AML-193 (cell line): ENCODE measurements at regions not wholly inside any gene's neighbourhood (a gene's known extent, or its start where the extent isn't known, plus 50 kb on each side); places are given as distances from the start of the nearest gene placed in this dataset.

ENCODE experiments used
- DNase-seq, 2 experiments: peaks; one replicate each; lab custom pipeline; 2025; lab: John Stamatoyannopoulos, UW

- no peak for DNase-seq
Measured at GRCh38 chr4:146998157-146998556, 52.5 kb upstream of the TTC29 start.

GRCh38 chr4:147003956-147004809, 58.5 kb upstream of the TTC29 start:
- no peak for DNase-seq

GRCh38 chr4:147006229-147006628, 60.6 kb upstream of the TTC29 start:
- no peak for DNase-seq

- DNase-seq = no peak
Measured at GRCh38 chr4:147009875-147010274, 64.2 kb upstream of the TTC29 start.

- no peak for DNase-seq
Measured at GRCh38 chr4:147011411-147011810, 65.7 kb upstream of the TTC29 start.

- no peak for DNase-seq
Measured at GRCh38 chr4:147012059-147012707, 66.5 kb upstream of the TTC29 start.

- no peak for DNase-seq
Measured at GRCh38 chr4:147014946-147015345, 69.3 kb upstream of the TTC29 start.

GRCh38 chr4:147015491-147015890, 69.8 kb upstream of the TTC29 start:
- no peak for DNase-seq

- DNase-seq = no peak
Measured at GRCh38 chr4:147017081-147017480, 71.4 kb upstream of the TTC29 start.

- DNase-seq = peak; percentile 10 to 29
Measured at GRCh38 chr4:147019091-147019490, 73.4 kb upstream of the TTC29 start.

- DNase-seq = no peak
Measured at GRCh38 chr4:147020456-147020855, 74.8 kb upstream of the TTC29 start.

- no peak for DNase-seq
Measured at GRCh38 chr4:147025042-147025441, 79.4 kb upstream of the TTC29 start.

GRCh38 chr4:147029296-147029695, 83.6 kb upstream of the TTC29 start:
- no peak for DNase-seq

- DNase-seq = no peak
Measured at GRCh38 chr4:147034372-147034771, 88.7 kb upstream of the TTC29 start.

- no peak for DNase-seq
Measured at GRCh38 chr4:147037069-147037468, 91.4 kb upstream of the TTC29 start.

- DNase-seq = no peak
Measured at GRCh38 chr4:147039976-147040575, 94.4 kb upstream of the TTC29 start.

- no peak for DNase-seq
Measured at GRCh38 chr4:147040874-147041273, 95.2 kb upstream of the TTC29 start.

GRCh38 chr4:147041376-147041775, 95.7 kb upstream of the TTC29 start:
- no peak for DNase-seq

GRCh38 chr4:147042046-147042445, 96.4 kb upstream of the TTC29 start:
- DNase-seq = no peak

- no peak for DNase-seq
Measured at GRCh38 chr4:147044241-147044640, 98.6 kb upstream of the TTC29 start.

- no peak for DNase-seq
Measured at GRCh38 chr4:147049946-147050345, 104.3 kb upstream of the TTC29 start.

- DNase-seq = no peak
Measured at GRCh38 chr4:147050356-147050765, 104.7 kb upstream of the TTC29 start.

- no peak for DNase-seq
Measured at GRCh38 chr4:147052361-147052760, 106.7 kb upstream of the TTC29 start.
